ENCODE measurements at regions not wholly inside any gene's neighbourhood (a gene's known extent, or its start where the extent isn't known, plus 50 kb on each side); places are given as distances from the start of the nearest gene placed in this dataset.

DNA sequence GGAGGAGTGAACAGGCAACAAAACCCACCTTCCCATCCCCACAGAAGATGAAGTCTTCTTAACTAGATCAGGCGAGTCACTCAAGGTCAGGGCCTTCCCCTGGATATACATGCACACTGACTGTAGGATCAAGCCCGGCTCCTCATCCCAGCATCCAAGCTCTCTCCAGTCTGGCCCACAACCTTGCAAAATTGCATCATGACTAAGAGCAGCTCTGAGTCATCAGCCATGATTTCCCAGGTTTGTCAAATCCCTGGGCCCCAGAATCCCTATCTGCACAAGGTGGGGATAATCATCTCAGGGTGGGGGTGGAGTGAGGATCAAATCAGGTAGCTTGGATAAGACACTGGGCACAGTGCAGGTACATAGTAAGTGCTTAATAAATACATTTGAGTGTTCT is 199.3 kb upstream of the GRIK3 start:
- TF ChIP-seq CTCF (IDR thresholded peaks at IDR 0.05 in 2 of 3, conservative IDR thresholded peaks at IDR 0.05 in 1 of 3; ENCODE audit: borderline replicate concordance in 1 of 3, insufficient read depth in 1 of 3, low read depth in 2 of 3, low read length in 2 of 3), result no peak
- no peak for TF ChIP-seq SRF (IDR thresholded peaks at IDR 0.05; ENCODE audit: low read depth)

Data from HCT116 (cell line).